Mammary epithelial cell (primary cell): ENCODE measurements at regions not wholly inside any gene's neighbourhood (a gene's known extent, or its start where the extent isn't known, plus 50 kb on each side); places are given as distances from the start of the nearest gene placed in this dataset.

Experiments
- EZH2 ChIP-seq: IDR thresholded peaks from 2 replicates; pipeline ENCODE4 v1.6.1; 2012; ENCODE audit warnings: low read length, inconsistent platforms, borderline replicate concordance
- TF ChIP-seq, protein P1 (sequence below), 2 donors: IDR thresholded peaks in 1 of 2; conservative IDR thresholded peaks in 1 of 2; 2 replicates each; pipeline ENCODE4 v1.5.1; 2011 to 2012; ENCODE audit warnings: inconsistent platforms in 2 of 2, low read length in 2 of 2, mild to moderate bottlenecking in 2 of 2, control low read depth in 1 of 2, low read depth in 1 of 2; ENCODE audit not compliant: insufficient read depth in 1 of 2; ENCODE audit errors: extremely low read depth in 1 of 2

DNA sequence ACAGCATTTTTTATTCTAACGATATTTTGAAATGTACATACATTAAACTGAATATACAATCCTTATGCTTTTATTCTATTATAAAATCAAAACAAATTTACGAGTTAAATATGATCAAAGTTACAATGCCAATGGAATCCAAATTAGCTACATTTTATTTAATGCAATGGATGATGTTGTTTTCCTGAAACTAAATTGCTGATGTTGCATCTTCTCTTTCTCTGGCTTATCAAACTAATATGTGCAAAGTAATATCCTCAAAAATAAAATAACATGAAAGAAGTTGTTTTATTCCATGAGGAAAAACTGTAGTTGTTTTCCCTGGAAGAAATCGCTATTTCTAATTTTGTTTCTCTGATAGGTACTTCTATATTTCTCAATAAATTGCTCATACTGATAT, 106.8 kb downstream of the ASB9 start:
- TF ChIP-seq, protein P1, sequence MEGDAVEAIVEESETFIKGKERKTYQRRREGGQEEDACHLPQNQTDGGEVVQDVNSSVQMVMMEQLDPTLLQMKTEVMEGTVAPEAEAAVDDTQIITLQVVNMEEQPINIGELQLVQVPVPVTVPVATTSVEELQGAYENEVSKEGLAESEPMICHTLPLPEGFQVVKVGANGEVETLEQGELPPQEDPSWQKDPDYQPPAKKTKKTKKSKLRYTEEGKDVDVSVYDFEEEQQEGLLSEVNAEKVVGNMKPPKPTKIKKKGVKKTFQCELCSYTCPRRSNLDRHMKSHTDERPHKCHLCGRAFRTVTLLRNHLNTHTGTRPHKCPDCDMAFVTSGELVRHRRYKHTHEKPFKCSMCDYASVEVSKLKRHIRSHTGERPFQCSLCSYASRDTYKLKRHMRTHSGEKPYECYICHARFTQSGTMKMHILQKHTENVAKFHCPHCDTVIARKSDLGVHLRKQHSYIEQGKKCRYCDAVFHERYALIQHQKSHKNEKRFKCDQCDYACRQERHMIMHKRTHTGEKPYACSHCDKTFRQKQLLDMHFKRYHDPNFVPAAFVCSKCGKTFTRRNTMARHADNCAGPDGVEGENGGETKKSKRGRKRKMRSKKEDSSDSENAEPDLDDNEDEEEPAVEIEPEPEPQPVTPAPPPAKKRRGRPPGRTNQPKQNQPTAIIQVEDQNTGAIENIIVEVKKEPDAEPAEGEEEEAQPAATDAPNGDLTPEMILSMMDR (conservative IDR thresholded peaks at IDR 0.05 in 1 of 2, IDR thresholded peaks at IDR 0.05 in 1 of 2; ENCODE audit: extremely low read depth in 1 of 2, insufficient read depth in 1 of 2, low read depth in 1 of 2, low read length in 2 of 2): no peak
- no peak for TF ChIP-seq EZH2
